BE2C (cell line): ENCODE measurements at regions not wholly inside any gene's neighbourhood (a gene's known extent, or its start where the extent isn't known, plus 50 kb on each side); places are given as distances from the start of the nearest gene placed in this dataset.

Source experiments
- DNase-seq: peaks from one replicate; pipeline ENCODE4 v3.0.0-alpha.2; 2020
- H3K27me3 ChIP-seq: fragments of 250-450 bp; sonication (Bioruptor Pico); 2 replicates; pipeline ENCODE4 v1.5.1; 2020; ENCODE audit warnings: mild to moderate bottlenecking
- H3K36me3 ChIP-seq: fragments of 250-450 bp; sonication (Bioruptor Pico); 2 replicates; pipeline ENCODE4 v1.5.1; 2020; ENCODE audit warnings: mild to moderate bottlenecking
- H3K4me1 ChIP-seq: fragments of 250-450 bp; sonication (Bioruptor Pico); 2 replicates; pipeline ENCODE4 v1.5.1; 2020
- H3K4me3 ChIP-seq: 2 replicates; pipeline ENCODE4 v1.5.1; 2011; ENCODE audit warnings: low read depth, low read length
- H3K9me3 ChIP-seq: fragments of 250-450 bp; sonication (Bioruptor Pico); 2 replicates; pipeline ENCODE4 v1.5.1; 2020
- CTCF ChIP-seq: IDR thresholded peaks from 2 replicates; pipeline ENCODE4 v1.5.1; 2012; ENCODE audit warnings: mild to moderate bottlenecking, low read depth, low read length

DNA sequence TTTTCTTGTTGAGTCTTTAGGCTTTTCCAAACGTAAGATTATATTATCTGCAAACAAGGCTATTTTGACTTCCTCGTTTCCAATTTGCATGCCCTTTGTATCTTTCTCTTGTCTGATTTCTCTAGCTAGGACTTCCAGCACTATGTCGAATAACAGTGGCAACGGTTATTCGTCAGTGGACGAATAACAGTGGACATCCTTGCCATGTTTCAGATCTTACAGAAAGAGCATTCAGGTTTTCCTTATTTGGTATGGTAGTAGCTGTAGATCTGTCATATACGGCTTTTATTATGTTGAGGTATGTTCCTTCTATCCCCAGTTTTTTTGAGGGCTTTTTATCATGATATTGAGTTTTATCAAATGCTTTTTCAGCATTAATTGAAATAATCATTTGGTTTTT, 634.6 kb upstream of the ADGRL3 start:
- no peak for DNase-seq
- Histone ChIP-seq H3K27me3 (no peaks in the 10 kb centered on the region), H3K36me3 (no peaks in the 10 kb centered on the region), H3K9me3 (no peaks in the 10 kb centered on the region; the same call in 1 of the 2 replicates), H3K4me1 (no peaks in the 10 kb centered on the region), H3K4me3 (no peak overlapping the region)
- no peak for TF ChIP-seq CTCF

DNA sequence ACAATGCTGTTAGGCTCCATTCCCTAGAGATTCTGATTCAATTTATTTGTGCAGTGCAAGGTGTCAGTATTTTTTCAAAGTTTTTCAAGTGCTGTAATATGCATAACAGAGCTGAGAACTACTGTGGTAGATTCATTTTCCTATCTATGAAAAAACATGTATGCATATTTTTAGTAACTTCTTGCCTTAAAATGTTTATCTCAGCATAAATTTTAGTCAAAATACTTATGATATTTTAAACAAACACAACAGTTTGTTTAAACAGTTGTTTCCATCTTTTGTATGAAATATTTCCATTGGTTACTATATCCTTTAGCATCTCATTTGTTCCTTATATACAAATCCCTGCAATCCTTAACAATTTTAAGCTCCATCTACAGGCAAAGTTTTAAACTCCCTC, 624.8 kb upstream of the ADGRL3 start:
- Histone ChIP-seq H3K27me3 (no peaks in the 10 kb centered on the region), H3K4me1 (no peaks in the 10 kb centered on the region), H3K36me3 (no peaks in the 10 kb centered on the region), H3K4me3 (no peak overlapping the region), H3K9me3 (no peaks in the 10 kb centered on the region)
- TF ChIP-seq CTCF: no peak
- no peak for DNase-seq

- no peak overlapping the region for H3K4me3 ChIP-seq
- no peaks in the 10 kb centered on the region for H3K9me3 ChIP-seq
- DNase-seq: no peak
- H3K4me1 ChIP-seq: no peaks in the 10 kb centered on the region
- no peak for TF ChIP-seq CTCF
- H3K27me3 ChIP-seq: no peaks in the 10 kb centered on the region
- H3K36me3 ChIP-seq: no peaks in the 10 kb centered on the region
These were observed 620.8 kb upstream of the ADGRL3 start for GRCh38 chr4:60579335-60579734.

- Histone ChIP-seq H3K4me1 (no peaks in the 10 kb centered on the region), H3K9me3 (no peaks in the 10 kb centered on the region), H3K36me3 (no peaks in the 10 kb centered on the region), H3K27me3 (no peaks in the 10 kb centered on the region), H3K4me3 (no peak overlapping the region)
- no peak for TF ChIP-seq CTCF
- no peak for DNase-seq
These were observed 618.1 kb upstream of the ADGRL3 start for GRCh38 chr4:60581919-60582536.

DNA sequence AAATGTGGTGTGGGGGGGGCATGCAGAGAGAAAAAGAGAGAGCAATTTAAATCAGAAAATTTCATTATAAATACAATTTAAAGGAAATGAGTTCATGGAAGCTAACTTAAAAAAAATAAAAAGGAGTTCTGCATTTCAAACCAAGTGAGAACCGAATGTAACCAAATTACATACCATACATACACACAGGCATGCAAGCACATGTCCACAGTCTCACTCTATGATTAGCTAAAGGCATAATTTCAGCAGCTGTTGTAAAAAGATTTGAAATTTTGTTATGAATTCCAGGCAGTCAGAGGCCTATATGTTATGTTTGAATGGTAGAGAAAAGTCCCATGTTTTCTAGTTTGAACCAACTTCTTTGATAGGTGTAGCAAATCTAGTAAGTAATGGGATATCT, 611.6 kb upstream of the ADGRL3 start:
- no peaks in the 10 kb centered on the region for H3K4me1 ChIP-seq
- TF ChIP-seq CTCF: no peak
- DNase-seq: no peak
- no peak overlapping the region for H3K4me3 ChIP-seq
- no peaks in the 10 kb centered on the region for H3K9me3 ChIP-seq
- no peaks in the 10 kb centered on the region for H3K36me3 ChIP-seq
- no peaks in the 10 kb centered on the region for H3K27me3 ChIP-seq

DNA sequence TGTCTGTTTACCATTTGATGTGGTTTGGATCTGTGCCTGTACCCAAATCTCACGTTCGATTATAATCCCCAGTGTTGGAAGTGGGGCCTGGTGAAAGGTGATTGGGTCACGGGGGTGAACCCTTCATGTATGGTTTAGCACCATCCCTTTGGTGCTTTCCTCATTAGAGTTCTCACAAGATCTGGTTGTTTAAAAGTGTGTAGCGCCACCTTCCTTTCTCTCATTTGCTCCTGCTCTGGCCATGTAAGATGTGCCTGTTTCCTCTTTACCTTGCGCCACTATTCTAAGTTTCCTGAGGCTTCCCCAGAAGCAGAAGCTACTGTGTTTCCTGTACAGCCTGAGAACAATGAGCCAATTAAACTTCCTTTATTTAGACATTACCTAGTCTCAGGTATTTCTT, 610.7 kb upstream of the ADGRL3 start:
- Histone ChIP-seq H3K36me3 (no peaks in the 10 kb centered on the region), H3K4me1 (no peaks in the 10 kb centered on the region), H3K4me3 (no peak overlapping the region), H3K27me3 (no peaks in the 10 kb centered on the region), H3K9me3 (no peaks in the 10 kb centered on the region)
- no peak for TF ChIP-seq CTCF
- DNase-seq: no peak
